Muscle of leg (tissue), 3 donors: ENCODE measurements at regions not wholly inside any gene's neighbourhood (a gene's known extent, or its start where the extent isn't known, plus 50 kb on each side); places are given as distances from the start of the nearest gene placed in this dataset.

Source experiments
- DNase-seq: peaks from one replicate; pipeline ENCODE4 v3.0.0; 2013
- H3K27ac ChIP-seq: one replicate; pipeline ENCODE4 v1.5.1; 2013; ENCODE audit warnings: mild to moderate bottlenecking, low read length, control low read depth
- H3K27me3 ChIP-seq: one replicate; pipeline ENCODE4 v1.6.1; 2013; ENCODE audit warnings: low read length; ENCODE audit not compliant: control insufficient read depth, insufficient read depth
- H3K36me3 ChIP-seq: one replicate; pipeline ENCODE4 v1.6.1; 2013; ENCODE audit warnings: low read length; ENCODE audit not compliant: control insufficient read depth, insufficient read depth
- H3K4me1 ChIP-seq: one replicate; pipeline ENCODE4 v1.6.1; 2013; ENCODE audit warnings: low read length; ENCODE audit not compliant: control insufficient read depth, insufficient read depth
- H3K4me3 ChIP-seq: one replicate; pipeline ENCODE4 v1.5.1; 2013; ENCODE audit warnings: low read length, control low read depth
- H3K9me3 ChIP-seq: replicated peaks from 2 replicates; pipeline ENCODE4 v1.6.1; 2013; ENCODE audit warnings: low read depth, low read length; ENCODE audit not compliant: control insufficient read depth
- WGBS: methylation state at CpG from one replicate; pipeline ENCODE4 v1.1.5; 2013; ENCODE audit warnings: missing lambda C conversion rate; ENCODE audit not compliant: insufficient coverage; 5-methylcytosine and 5-hydroxymethylcytosine counted together

DNA sequence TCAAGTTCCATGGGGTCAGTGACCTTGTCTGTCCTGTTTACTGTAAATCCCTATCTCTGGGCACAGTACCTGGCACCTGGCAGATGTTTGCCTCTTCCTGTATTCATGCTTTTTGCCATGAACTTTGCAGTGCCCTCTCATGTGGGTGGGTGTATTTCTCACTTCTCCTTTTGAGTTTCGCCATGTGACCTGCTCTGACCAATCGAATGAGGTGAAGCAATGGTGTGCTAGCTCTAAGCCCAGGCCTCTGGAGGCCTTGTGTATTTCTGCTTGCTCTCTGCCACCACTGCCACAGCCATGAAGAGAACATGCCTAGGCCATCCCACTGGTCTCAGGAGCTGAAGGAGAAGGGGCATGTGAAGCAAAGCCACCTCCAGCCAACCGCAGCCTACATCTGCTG, 185.5 kb upstream of the ZC3H12A start:
- H3K27me3 ChIP-seq, result peaks cover 4% of the 10 kb centered on the region
- no peak overlapping the region for H3K4me3 ChIP-seq
- H3K27ac ChIP-seq, result no peak overlapping the region
- no peaks in the 10 kb centered on the region for H3K4me1 ChIP-seq
- no peaks in the 10 kb centered on the region for H3K36me3 ChIP-seq
- no peaks in the 10 kb centered on the region for H3K9me3 ChIP-seq
- no CpG with 5 or more reads among the region's 3 CpGs for WGBS
- peak; percentile 10 for DNase-seq

DNA sequence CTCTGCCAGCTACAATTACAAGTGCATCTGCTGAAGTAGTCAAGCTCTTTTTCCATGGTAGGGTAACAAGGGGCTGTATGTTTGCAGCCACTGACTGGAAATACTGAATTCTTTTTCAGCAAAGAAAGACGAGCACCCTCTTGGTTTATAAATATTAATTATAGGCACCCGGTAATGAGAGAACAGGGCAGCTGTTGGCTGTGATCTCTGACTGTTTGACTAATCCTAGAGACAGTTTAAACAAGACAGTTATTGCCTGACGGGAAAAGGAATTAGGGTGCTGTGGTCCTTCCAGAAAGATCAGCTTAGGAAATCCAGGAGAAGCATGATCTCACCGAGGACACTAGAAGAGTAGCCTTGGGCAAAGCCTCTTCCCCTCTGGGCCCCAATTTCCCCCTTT, 183.7 kb upstream of the ZC3H12A start:
- H3K27ac ChIP-seq, result no peak overlapping the region
- peaks cover 4% of the 10 kb centered on the region for H3K27me3 ChIP-seq
- H3K36me3 ChIP-seq, result no peaks in the 10 kb centered on the region
- DNase-seq, result no peak
- no peaks in the 10 kb centered on the region for H3K9me3 ChIP-seq
- H3K4me3 ChIP-seq, result no peak overlapping the region
- WGBS, result 21% methylated on average over 2 of the region's 4 CpGs
- no peaks in the 10 kb centered on the region for H3K4me1 ChIP-seq

DNA sequence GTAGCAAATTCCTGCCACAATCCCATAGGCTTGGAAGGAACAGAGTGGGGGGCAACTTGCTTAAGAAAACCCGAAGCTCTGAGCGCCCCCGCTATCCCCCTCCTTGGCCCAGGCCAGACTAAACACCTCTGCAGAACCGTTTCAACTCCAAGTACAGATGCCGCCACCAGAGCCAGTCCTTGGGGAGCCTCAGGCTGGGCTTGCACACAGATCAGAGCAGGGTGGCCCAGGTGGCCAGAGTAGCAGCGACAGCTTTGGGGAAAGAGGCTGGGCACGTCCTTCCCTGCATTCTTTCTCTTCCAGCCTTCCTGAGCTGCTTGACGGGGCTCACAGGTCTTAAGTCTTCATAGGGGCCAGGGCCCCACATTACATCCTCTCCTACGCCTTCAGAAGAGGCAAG, 181.6 kb upstream of the ZC3H12A start:
- DNase-seq, result no peak
- no peaks in the 10 kb centered on the region for H3K4me1 ChIP-seq
- no peaks in the 10 kb centered on the region for H3K36me3 ChIP-seq
- peaks cover 4% of the 10 kb centered on the region for H3K27me3 ChIP-seq
- no peak overlapping the region for H3K27ac ChIP-seq
- 42% methylated on average over 9 of the region's 9 CpGs for WGBS
- H3K4me3 ChIP-seq, result no peak overlapping the region
- H3K9me3 ChIP-seq, result no peaks in the 10 kb centered on the region

DNA sequence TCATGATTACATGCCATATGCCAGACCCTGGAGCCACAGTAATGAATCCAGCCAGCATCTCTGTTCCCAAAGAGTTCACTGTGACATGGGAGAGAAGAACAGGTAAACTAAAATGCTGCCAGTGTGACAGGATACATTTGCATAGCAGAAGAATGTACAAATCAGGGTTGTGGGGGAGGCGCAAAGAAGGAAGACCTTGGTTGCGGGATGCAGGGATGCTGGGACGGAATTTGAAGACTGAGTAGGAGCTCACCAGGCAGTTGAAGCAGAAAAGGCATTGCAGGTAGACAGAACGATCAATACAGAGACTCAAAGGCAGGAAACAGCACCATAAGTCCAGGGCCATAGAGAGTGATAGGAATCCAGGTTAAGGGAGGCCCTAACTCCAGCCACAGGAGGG, 180.3 kb upstream of the ZC3H12A start:
- Histone ChIP-seq H3K4me1 (no peaks in the 10 kb centered on the region), H3K9me3 (no peaks in the 10 kb centered on the region), H3K36me3 (no peaks in the 10 kb centered on the region), H3K27ac (no peak overlapping the region), H3K4me3 (no peak overlapping the region), H3K27me3 (peaks cover 4% of the 10 kb centered on the region)
- 69% methylated on average over 4 of the region's 4 CpGs for WGBS
- no peak for DNase-seq

DNA sequence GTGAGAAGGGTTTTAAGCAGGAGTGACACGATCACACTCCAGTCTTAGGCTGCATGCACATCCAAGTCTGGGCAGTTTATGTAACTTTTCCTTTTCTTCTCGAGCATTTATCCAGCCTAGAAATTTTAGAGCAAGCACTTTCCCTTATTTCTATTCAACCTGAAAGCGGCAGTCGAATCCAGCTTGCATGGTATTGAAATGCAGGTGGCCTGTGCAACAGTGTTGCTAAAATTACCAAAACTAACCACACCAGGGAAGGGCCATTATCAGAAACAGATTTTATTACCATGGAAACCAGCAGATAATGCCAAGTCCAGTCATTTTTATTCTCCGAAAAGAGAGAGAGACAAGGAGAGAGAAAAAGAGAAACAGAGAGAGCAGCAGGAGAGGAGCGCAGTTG, 179.9 kb upstream of the ZC3H12A start:
- Histone ChIP-seq H3K27ac (no peak overlapping the region), H3K27me3 (peaks cover 4% of the 10 kb centered on the region), H3K9me3 (no peaks in the 10 kb centered on the region), H3K36me3 (no peaks in the 10 kb centered on the region), H3K4me1 (no peaks in the 10 kb centered on the region), H3K4me3 (no peak overlapping the region)
- WGBS, result 70% methylated on average over 3 of the region's 6 CpGs
- no peak for DNase-seq

DNA sequence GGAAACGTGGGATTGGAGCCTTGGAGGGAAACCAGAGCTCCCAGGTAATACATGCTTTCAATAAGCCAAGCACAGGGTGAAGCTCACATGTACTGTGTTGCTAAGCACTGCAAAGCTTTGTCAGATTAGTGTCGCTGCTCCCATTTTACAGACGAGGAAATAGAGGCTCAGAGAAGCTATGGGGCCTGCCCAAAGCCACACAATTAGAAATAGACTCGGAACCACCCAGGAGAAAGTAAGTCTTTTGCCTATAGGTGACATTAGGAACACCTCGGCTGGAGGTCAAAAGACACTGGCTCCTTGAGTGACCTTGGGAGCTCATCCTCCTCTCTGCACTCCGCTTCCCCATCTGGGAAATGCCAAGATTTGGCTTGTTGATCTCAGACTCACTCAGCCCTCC, 175.6 kb upstream of the ZC3H12A start:
- DNase-seq, result no peak
- Histone ChIP-seq H3K27me3 (peaks cover 2% of the 10 kb centered on the region), H3K4me3 (no peak overlapping the region), H3K36me3 (no peaks in the 10 kb centered on the region), H3K9me3 (no peaks in the 10 kb centered on the region), H3K4me1 (no peaks in the 10 kb centered on the region), H3K27ac (no peak overlapping the region)
- 61% methylated on average over 2 of the region's 6 CpGs for WGBS

DNA sequence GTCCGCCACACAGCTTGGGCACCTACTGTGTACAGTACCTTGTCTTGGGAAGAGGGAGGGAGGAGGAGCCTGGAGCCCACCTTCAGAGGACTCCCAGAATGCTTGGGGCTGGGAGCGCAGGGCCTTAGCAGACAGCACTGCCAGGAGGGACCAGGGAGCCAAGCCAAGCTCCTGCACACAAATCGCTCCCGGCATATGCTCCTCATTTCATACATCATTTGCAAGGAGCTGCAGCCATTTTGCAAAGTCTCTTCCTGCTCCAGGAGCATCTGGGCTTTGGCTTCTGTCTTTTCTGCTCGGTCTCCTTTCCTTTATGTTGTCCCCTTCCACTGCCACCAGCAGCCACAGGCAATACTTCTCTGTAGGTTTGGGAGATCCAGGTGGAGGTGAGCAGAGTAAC, 175.2 kb upstream of the ZC3H12A start:
- no peak overlapping the region for H3K27ac ChIP-seq
- H3K4me1 ChIP-seq, result no peaks in the 10 kb centered on the region
- H3K4me3 ChIP-seq, result no peak overlapping the region
- no peak for DNase-seq
- WGBS, result 62% methylated on average over 3 of the region's 5 CpGs
- H3K27me3 ChIP-seq, result peaks cover 2% of the 10 kb centered on the region
- no peaks in the 10 kb centered on the region for H3K9me3 ChIP-seq
- no peaks in the 10 kb centered on the region for H3K36me3 ChIP-seq

DNA sequence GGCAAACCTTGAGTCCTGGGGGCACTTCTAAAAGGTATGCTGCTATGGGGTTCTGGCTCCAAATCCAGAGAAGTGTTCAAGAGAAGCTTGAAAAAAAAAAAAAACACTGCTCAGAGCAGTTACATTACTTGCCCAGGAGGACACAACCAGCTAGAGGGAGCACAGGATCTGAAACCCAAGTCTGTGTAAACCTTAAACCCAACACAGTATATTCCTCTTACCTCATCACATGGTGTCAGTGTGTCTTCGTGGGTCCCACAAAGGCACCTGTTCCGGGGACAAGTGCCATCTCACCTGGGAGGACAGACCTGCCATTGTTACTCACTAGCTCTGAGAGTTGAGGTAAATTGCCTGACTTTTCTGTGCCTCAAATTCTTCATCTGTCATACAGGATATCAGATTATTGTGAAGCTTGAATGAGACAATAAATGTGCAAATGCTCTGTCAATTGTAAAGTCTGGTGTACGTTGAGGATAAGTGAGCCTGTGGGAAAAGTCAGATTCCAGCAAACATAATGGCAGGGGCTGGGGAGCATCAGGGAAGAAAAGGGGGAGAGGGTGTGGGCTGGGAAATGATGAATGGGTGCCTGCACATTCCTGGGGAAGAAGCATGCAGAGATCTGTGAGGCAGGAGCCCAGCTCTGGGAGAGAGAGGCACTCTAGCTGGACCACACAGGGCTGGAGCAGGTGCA, 170.4 kb upstream of the ZC3H12A start:
- Histone ChIP-seq H3K9me3 (no peaks in the 10 kb centered on the region), H3K27ac (no peak overlapping the region), H3K4me1 (no peaks in the 10 kb centered on the region), H3K27me3 (peaks cover 2% of the 10 kb centered on the region), H3K4me3 (no peak overlapping the region), H3K36me3 (no peaks in the 10 kb centered on the region)
- whole genome bisulfite sequencing, result 45% methylated on average over 2 of the region's 3 CpGs
- DNase-seq, result no peak

DNA sequence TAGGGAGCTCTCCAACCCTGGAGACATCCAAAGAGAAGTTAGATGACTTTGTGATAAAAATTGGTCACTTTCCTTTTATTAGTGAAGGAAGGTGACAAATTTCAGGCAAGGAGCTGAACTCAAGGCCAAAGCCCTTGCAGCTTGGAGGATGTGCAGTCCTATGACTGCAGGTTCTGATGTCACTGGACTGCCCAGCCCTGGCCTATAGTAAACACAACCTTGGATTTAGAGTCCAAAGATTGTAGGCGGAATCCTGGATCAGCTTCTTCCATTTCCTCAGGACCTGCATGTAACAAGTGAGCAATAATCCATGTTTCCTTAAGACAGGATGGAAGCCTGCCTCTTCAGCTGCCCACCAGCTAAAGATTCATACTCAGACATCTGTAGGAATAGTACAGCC, 169.3 kb upstream of the ZC3H12A start:
- Histone ChIP-seq H3K4me1 (no peaks in the 10 kb centered on the region), H3K36me3 (no peaks in the 10 kb centered on the region), H3K9me3 (no peaks in the 10 kb centered on the region), H3K27me3 (peaks cover 2% of the 10 kb centered on the region), H3K4me3 (no peak overlapping the region), H3K27ac (no peak overlapping the region)
- 100% methylated on average over 1 of the region's 1 CpG for WGBS
- DNase-seq, result no peak

DNA sequence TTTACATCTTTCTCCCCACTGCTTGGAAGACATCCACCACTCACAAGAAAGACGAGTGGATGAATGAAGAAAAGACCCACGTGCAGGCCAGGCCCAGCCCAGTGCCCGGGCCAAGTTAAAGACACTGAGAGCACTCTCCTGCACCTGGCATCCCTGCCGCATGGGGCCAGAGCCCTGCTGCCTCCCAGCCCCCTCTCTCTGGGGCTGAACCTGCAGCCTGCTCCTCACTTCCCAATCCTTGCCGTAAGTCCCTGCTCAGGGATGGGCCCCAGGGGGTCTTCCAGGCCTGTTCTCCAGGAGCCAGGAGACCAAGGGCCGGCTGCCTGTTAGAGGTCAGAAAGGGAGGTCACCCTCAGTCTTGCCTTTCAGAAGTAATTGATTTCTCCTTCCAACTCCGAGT, 168.5 kb upstream of the ZC3H12A start:
- no peak for DNase-seq
- Histone ChIP-seq H3K36me3 (no peaks in the 10 kb centered on the region), H3K27me3 (peaks cover 2% of the 10 kb centered on the region), H3K9me3 (no peaks in the 10 kb centered on the region), H3K4me3 (no peak overlapping the region), H3K27ac (no peak overlapping the region), H3K4me1 (no peaks in the 10 kb centered on the region)
- WGBS, result 67% methylated on average over 1 of the region's 7 CpGs

DNA sequence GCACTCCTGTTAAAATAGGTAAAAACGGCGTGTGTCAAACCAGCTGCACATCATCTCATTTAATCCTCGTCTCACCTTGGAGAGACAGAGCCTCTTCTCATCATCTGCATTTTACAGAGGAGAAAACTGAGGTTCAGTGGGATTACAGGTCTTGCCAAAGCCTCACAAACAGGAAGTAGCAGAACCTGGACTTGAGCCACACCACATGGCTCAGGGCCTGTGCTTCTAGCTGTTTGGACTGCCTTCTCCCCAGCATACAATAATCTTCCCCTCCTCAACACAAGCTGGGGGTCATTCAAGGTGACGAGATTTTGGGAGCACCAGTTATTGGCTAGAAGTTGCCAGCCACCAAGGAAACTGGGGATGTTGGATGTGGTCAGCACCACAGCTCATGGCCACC, 167.9 kb upstream of the ZC3H12A start:
- no CpG with 5 or more reads among the region's 4 CpGs for WGBS
- H3K27me3 ChIP-seq, result peaks cover 2% of the 10 kb centered on the region
- DNase-seq, result peak; percentile 39
- H3K36me3 ChIP-seq, result no peaks in the 10 kb centered on the region
- H3K4me3 ChIP-seq, result no peak overlapping the region
- no peak overlapping the region for H3K27ac ChIP-seq
- H3K4me1 ChIP-seq, result no peaks in the 10 kb centered on the region
- H3K9me3 ChIP-seq, result no peaks in the 10 kb centered on the region
